CD14-positive monocyte (primary cell): ENCODE measurements at regions not wholly inside any gene's neighbourhood (a gene's known extent, or its start where the extent isn't known, plus 50 kb on each side); places are given as distances from the start of the nearest gene placed in this dataset.

Source experiments
- DNase-seq, 3 donors: peaks; one replicate each; pipeline ENCODE4 v3.0.0-alpha.2; 2011 to 2022
- H2AFZ ChIP-seq: 2 replicates; pipeline ENCODE4 v1.6.0; 2012; ENCODE audit warnings: mild to moderate bottlenecking, low read depth, low read length, inconsistent platforms; ENCODE audit not compliant: insufficient read depth, poor library complexity, severe bottlenecking
- H3K27ac ChIP-seq, 2 donors: 1 replicate in 1 of 2; 2 replicates in 1 of 2; pipeline ENCODE4 v1.5.1; 2012 to 2013; ENCODE audit warnings: low read length in 2 of 2, control low read depth in 1 of 2, inconsistent platforms in 1 of 2, low read depth in 1 of 2, mild to moderate bottlenecking in 1 of 2
- H3K27me3 ChIP-seq, 2 donors: one replicate each; pipeline versions ENCODE4 v1.6.0 to v1.6.1; 2011 to 2013; ENCODE audit warnings: low read length in 2 of 2; ENCODE audit not compliant: control insufficient read depth in 2 of 2, insufficient read depth in 2 of 2
- H3K36me3 ChIP-seq, 2 donors: replicated peaks in 1 of 2; 1 replicate in 1 of 2; 2 replicates in 1 of 2; pipeline versions ENCODE4 v1.5.1 to v1.6.1; 2012 to 2013; ENCODE audit warnings: low read length in 2 of 2, control low read depth in 1 of 2, inconsistent platforms in 1 of 2, mild to moderate bottlenecking in 1 of 2; ENCODE audit not compliant: insufficient read depth in 2 of 2, control insufficient read depth in 1 of 2
- H3K4me1 ChIP-seq, 2 donors: 1 replicate in 1 of 2; 2 replicates in 1 of 2; pipeline versions ENCODE4 v1.5.1 to v1.6.1; 2012 to 2013; ENCODE audit warnings: low read length in 2 of 2, control low read depth in 1 of 2, inconsistent platforms in 1 of 2, mild to moderate bottlenecking in 1 of 2, moderate library complexity in 1 of 2; ENCODE audit not compliant: insufficient read depth in 2 of 2, control insufficient read depth in 1 of 2
- H3K4me2 ChIP-seq: replicated peaks from 2 replicates; pipeline ENCODE3; 2012; ENCODE audit warnings: low read length, moderate library complexity, mild to moderate bottlenecking; ENCODE audit not compliant: poor library complexity, severe bottlenecking; ENCODE audit errors: extremely low read depth
- H3K4me3 ChIP-seq, 3 experiments: fragments of 200-600 bp in 1 of 3; sonication (generic) in 1 of 3; replicated peaks in 1 of 3; 1 replicate in 2 of 3; 2 replicates in 1 of 3; pipeline ENCODE4 v1.5.1; 2011 to 2013; ENCODE audit warnings: low read length in 3 of 3, mild to moderate bottlenecking in 3 of 3, control low read depth in 2 of 3, low read depth in 2 of 3, inconsistent platforms in 1 of 3, moderate library complexity in 1 of 3
- H3K79me2 ChIP-seq: 2 replicates; pipeline ENCODE4 v1.6.0; 2012; ENCODE audit warnings: mild to moderate bottlenecking, control low read depth, inconsistent platforms, low read length, moderate library complexity; ENCODE audit not compliant: insufficient read depth
- H3K9ac ChIP-seq: 2 replicates; pipeline ENCODE4 v1.6.0; 2017; ENCODE audit warnings: low read length, mild to moderate bottlenecking; ENCODE audit not compliant: insufficient read depth, poor library complexity, severe bottlenecking
- H3K9me3 ChIP-seq, 2 donors: replicated peaks in 1 of 2; 1 replicate in 1 of 2; 2 replicates in 1 of 2; pipeline versions ENCODE4 v1.5.1 to v1.6.1; 2012 to 2013; ENCODE audit warnings: low read length in 2 of 2, control low read depth in 1 of 2; ENCODE audit not compliant: control insufficient read depth in 1 of 2, insufficient read depth in 1 of 2
- H4K20me1 ChIP-seq: 2 replicates; pipeline ENCODE4 v1.6.0; 2012; ENCODE audit warnings: mild to moderate bottlenecking, low read length, control low read depth, moderate library complexity; ENCODE audit not compliant: insufficient read depth
- H3K27ac Mint-ChIP-seq, 7 donors: one replicate each; pipeline ENCODE4 v1.8.0; 2020; ENCODE audit warnings: mild to moderate bottlenecking in 7 of 7, mixed read lengths in 7 of 7, moderate library complexity in 6 of 7, inconsistent platforms in 2 of 7
- H3K27me3 Mint-ChIP-seq, 3 donors: one replicate each; pipeline ENCODE4 v1.8.0; 2021 to 2022; ENCODE audit warnings: low read depth in 3 of 3, mild to moderate bottlenecking in 3 of 3, mixed read lengths in 3 of 3, moderate library complexity in 3 of 3, inconsistent platforms in 1 of 3
- H3K36me3 Mint-ChIP-seq, 2 donors: one replicate each; pipeline ENCODE4 v1.8.0; 2020; ENCODE audit warnings: mixed read lengths in 2 of 2, inconsistent platforms in 1 of 2, mild to moderate bottlenecking in 1 of 2
- H3K4me1 Mint-ChIP-seq: one replicate; pipeline ENCODE4 v1.8.0; 2020; ENCODE audit warnings: mild to moderate bottlenecking, mixed read lengths
- H3K4me3 Mint-ChIP-seq, 2 donors: one replicate each; pipeline ENCODE4 v1.8.0; 2020; ENCODE audit warnings: mild to moderate bottlenecking in 2 of 2, mixed read lengths in 2 of 2, moderate library complexity in 1 of 2
- H3K9me3 Mint-ChIP-seq, 7 donors: one replicate each; pipeline ENCODE4 v1.8.0; 2020 to 2022; ENCODE audit warnings: mixed read lengths in 7 of 7, mild to moderate bottlenecking in 6 of 7, moderate library complexity in 6 of 7, inconsistent platforms in 2 of 7
- WGBS: methylation state at CpG from one replicate; pipeline ENCODE4 v1.1.5; 2013; ENCODE audit warnings: missing lambda C conversion rate; ENCODE audit not compliant: insufficient coverage; 5-methylcytosine and 5-hydroxymethylcytosine counted together
- intact Hi-C, 2 donors: fragments of 100-400 bp; cut with micrococcal nuclease; formaldehyde crosslinking; loops; one replicate each; pipeline versions ENCODE4 v1.15.0 to v1.15.1; 2023
- TF ChIP-seq, protein P1 (sequence below): fragments of 200-600 bp; IDR thresholded peaks from one replicate; pipeline ENCODE4 v1.8.0; 2022; ENCODE audit warnings: antibody characterized with exemption, mild to moderate bottlenecking

DNA sequence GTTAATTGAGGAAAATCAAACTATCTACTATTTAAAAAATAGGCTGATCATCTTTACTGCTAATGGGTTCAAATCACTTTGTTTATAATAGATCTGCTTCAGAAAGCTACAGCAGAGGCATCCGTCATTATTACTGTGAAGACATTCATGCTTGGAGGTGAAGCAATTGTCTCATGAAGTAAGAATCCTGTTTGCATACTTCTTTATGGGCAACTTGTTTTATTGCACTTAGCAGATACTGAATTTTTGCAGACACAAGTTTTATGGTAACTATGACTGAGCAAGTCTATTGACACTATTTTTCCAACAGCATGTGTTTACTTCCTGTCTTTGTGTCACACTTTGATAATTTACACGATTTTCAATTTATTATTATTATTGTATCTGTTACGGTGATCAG is 573.9 kb downstream of the RFPL4B start:
- H3K27ac Mint-ChIP-seq = no peak overlapping the region
- H3K9me3 Mint-ChIP-seq = peaks cover 4 to 14% (median 7%) of the 10 kb centered on the region in 7 donors
- H3K36me3 Mint-ChIP-seq = no peaks in the 10 kb centered on the region
- 100% methylated on average over 1 of the region's 3 CpGs for WGBS
- H3K4me1 Mint-ChIP-seq = no peaks in the 10 kb centered on the region
- H3K4me3 Mint-ChIP-seq = no peak overlapping the region
- H3K9me3 ChIP-seq = peaks cover 10% of the 10 kb centered on the region in 2 donors
- no peak overlapping the region for H3K4me3 ChIP-seq
- no peaks in the 10 kb centered on the region for H3K27me3 Mint-ChIP-seq
- no peaks in the 10 kb centered on the region for H4K20me1 ChIP-seq
- H3K9ac ChIP-seq = no peak overlapping the region
- DNase-seq = no peak
- TF ChIP-seq, protein P1, sequence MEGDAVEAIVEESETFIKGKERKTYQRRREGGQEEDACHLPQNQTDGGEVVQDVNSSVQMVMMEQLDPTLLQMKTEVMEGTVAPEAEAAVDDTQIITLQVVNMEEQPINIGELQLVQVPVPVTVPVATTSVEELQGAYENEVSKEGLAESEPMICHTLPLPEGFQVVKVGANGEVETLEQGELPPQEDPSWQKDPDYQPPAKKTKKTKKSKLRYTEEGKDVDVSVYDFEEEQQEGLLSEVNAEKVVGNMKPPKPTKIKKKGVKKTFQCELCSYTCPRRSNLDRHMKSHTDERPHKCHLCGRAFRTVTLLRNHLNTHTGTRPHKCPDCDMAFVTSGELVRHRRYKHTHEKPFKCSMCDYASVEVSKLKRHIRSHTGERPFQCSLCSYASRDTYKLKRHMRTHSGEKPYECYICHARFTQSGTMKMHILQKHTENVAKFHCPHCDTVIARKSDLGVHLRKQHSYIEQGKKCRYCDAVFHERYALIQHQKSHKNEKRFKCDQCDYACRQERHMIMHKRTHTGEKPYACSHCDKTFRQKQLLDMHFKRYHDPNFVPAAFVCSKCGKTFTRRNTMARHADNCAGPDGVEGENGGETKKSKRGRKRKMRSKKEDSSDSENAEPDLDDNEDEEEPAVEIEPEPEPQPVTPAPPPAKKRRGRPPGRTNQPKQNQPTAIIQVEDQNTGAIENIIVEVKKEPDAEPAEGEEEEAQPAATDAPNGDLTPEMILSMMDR = no peak
- no peaks in the 10 kb centered on the region for H3K27me3 ChIP-seq
- H3K36me3 ChIP-seq = no peaks in the 10 kb centered on the region
- H3K4me1 ChIP-seq = no peaks in the 10 kb centered on the region
- no peak overlapping the region for H2AFZ ChIP-seq
- H3K79me2 ChIP-seq = no peaks in the 10 kb centered on the region
- intact Hi-C loops = no loop called here
- no peak overlapping the region for H3K4me2 ChIP-seq
- no peak overlapping the region for H3K27ac ChIP-seq

DNA sequence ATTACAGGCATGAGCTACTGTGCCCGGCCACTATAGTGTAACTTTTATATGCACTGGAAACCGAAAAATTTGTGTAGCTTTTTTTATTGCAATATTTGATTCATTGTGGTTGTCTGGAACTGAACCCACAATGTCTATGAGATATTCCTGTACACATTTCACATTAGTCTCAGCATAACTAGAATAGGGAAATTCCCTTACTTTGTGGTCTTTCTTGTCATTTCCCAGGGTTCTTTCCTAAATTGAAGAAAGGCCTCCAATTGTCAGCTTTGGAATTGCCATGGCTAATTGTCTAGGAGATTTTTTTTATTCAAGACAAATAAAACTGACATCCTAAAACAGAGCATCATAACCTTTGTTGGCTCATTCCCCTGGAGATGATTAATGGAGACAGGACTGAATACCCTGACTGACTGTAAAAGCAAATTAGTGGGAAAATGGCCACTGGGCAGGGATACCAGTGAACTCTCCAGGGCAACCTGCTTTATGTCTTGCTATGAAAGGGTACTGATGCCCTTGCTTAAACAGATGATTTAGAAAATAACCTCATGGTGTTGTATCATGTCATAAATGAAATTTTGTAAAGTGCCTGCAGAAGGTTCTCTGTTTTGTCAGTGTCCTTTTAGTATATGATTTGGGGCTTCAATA is 576.9 kb downstream of the RFPL4B start:
- Histone ChIP-seq H3K4me3 (no peak overlapping the region), H2AFZ (no peak overlapping the region), H3K36me3 (no peaks in the 10 kb centered on the region), H3K79me2 (no peaks in the 10 kb centered on the region), H3K27me3 (no peaks in the 10 kb centered on the region), H3K27ac (no peak overlapping the region), H3K9me3 (peaks cover 10 to 15% of the 10 kb centered on the region in 2 donors), H3K4me1 (no peaks in the 10 kb centered on the region), H4K20me1 (no peaks in the 10 kb centered on the region), H3K9ac (no peak overlapping the region), H3K4me2 (no peak overlapping the region)
- Mint-ChIP-seq H3K27me3 (peaks cover 0 to 2% (median 0%) of the 10 kb centered on the region in 3 donors), H3K4me3 (no peak overlapping the region), H3K9me3 (peaks cover 4 to 14% (median 7%) of the 10 kb centered on the region in 7 donors), H3K4me1 (no peaks in the 10 kb centered on the region), H3K36me3 (no peaks in the 10 kb centered on the region), H3K27ac (no peak overlapping the region)
- intact Hi-C loops = no loop called here
- TF ChIP-seq, protein P1 = no peak
- no CpG with 5 or more reads among the region's 2 CpGs for WGBS
- no peak for DNase-seq
